Sigmoid colon (tissue), 6 donors: ENCODE measurements at regions not wholly inside any gene's neighbourhood (a gene's known extent, or its start where the extent isn't known, plus 50 kb on each side); places are given as distances from the start of the nearest gene placed in this dataset.
A peak's percentile ranks its signal among the peaks of the same experiment; 100 is the strongest.
"Not testable (repeated sequence)": the region's sequence is repeated elsewhere in the genome, so short reads cannot be mapped to it uniquely, and the experiment has no call there.

ENCODE experiments used
- DNase-seq: peaks from one replicate; pipeline ENCODE4 v3.0.0-alpha.2; 2019
- H3K27ac ChIP-seq, 4 donors: fragments of 200-600 bp; sonication (generic); one replicate each; pipeline ENCODE4 v1.5.1; 2016 to 2019; ENCODE audit warnings: mild to moderate bottlenecking in 1 of 4
- H3K27me3 ChIP-seq, 3 donors: fragments of 200-600 bp; sonication (generic); one replicate each; pipeline ENCODE4 v1.5.1; 2019; ENCODE audit warnings: mild to moderate bottlenecking in 1 of 3
- H3K36me3 ChIP-seq, 4 donors: fragments of 200-600 bp; sonication (generic); one replicate each; pipeline ENCODE4 v1.5.1; 2016 to 2019
- H3K4me1 ChIP-seq, 4 donors: fragments of 200-600 bp; sonication (generic); one replicate each; pipeline ENCODE4 v1.5.1; 2017 to 2019
- H3K4me3 ChIP-seq, 4 donors: fragments of 200-600 bp; sonication (generic); one replicate each; pipeline ENCODE4 v1.5.1; 2017 to 2019; ENCODE audit warnings: mild to moderate bottlenecking in 2 of 4, moderate library complexity in 1 of 4
- H3K9me3 ChIP-seq, 4 donors: fragments of 200-600 bp in 3 of 4; sonication (generic) in 3 of 4; one replicate each; pipeline versions ENCODE4 v1.5.1 to v1.6.1; 2013 to 2019
- CTCF ChIP-seq, 4 experiments: fragments of 450-650 bp in 3 of 4; fragments of 200-600 bp in 1 of 4; IDR thresholded peaks; one replicate each; pipeline ENCODE4 v1.5.1; 2016 to 2019; ENCODE audit warnings: antibody characterized with exemption in 4 of 4, mild to moderate bottlenecking in 3 of 4, moderate library complexity in 2 of 4
- EP300 ChIP-seq, 4 donors: sonication (generic); formaldehyde crosslinking; IDR thresholded peaks; one replicate each; pipeline ENCODE4 v1.6.1; 2017; ENCODE audit warnings: antibody characterized with exemption in 4 of 4
- POLR2A ChIP-seq, 2 donors: fragments of 450-650 bp; IDR thresholded peaks; one replicate each; pipeline ENCODE4 v1.6.1; 2016; ENCODE audit warnings: antibody characterized with exemption in 2 of 2, mild to moderate bottlenecking in 2 of 2, moderate library complexity in 2 of 2
- POLR2AphosphoS5 ChIP-seq, 4 donors: sonication (generic); formaldehyde crosslinking; IDR thresholded peaks; one replicate each; pipeline ENCODE4 v1.6.1; 2017; ENCODE audit warnings: antibody characterized with exemption in 4 of 4
- WGBS, 2 donors: extraction: QIAGEN DNeasy Blood & Tissue Kit; methylation state at CpG; one replicate each; pipeline ENCODE4 v1.1.7; 2013; 5-methylcytosine and 5-hydroxymethylcytosine counted together
- intact Hi-C: fragments of 100-400 bp; cut with DNase I; formaldehyde crosslinking; loops from one replicate; pipeline ENCODE4 v1.15.1; 2023
- donor health status: healthy with polysubstance abuse.
- donor health status: healthy.

GRCh38 chr10:62590306-62590705, 214.2 kb upstream of the ADO start:
- Histone ChIP-seq H3K36me3 (no peaks in the 10 kb centered on the region), H3K9me3 (no peaks in the 10 kb centered on the region), H3K4me1 (no peaks in the 10 kb centered on the region), H3K27me3 (no peaks in the 10 kb centered on the region), H3K4me3 (no peak overlapping the region), H3K27ac (no peak overlapping the region)
- intact Hi-C loops: loop anchor here (5.0 kb wide), 2 partner anchors 227 to 492 kb away; partner anchors contain the start of gene EGR2
- no peak for TF ChIP-seq EP300 (IDR thresholded peaks at IDR 0.05)
- no peak for TF ChIP-seq CTCF (IDR thresholded peaks at IDR 0.05)
- no peak for TF ChIP-seq POLR2AphosphoS5 (IDR thresholded peaks at IDR 0.05)
- TF ChIP-seq POLR2A (IDR thresholded peaks at IDR 0.05): no peak
- 84 to 92% methylated on average over 3 of the region's 3 CpGs for WGBS, 2 donors
- no peak for DNase-seq

GRCh38 chr10:62594093-62594520, 210.4 kb upstream of the ADO start:
- WGBS, 2 donors: 48 to 58% methylated on average over 3 of the region's 3 CpGs
- Histone ChIP-seq H3K27ac (no peak overlapping the region), H3K4me1 (no peaks in the 10 kb centered on the region), H3K27me3 (no peaks in the 10 kb centered on the region), H3K4me3 (no peak overlapping the region), H3K36me3 (no peaks in the 10 kb centered on the region), H3K9me3 (no peaks in the 10 kb centered on the region)
- intact Hi-C loops: loop anchor here (2.0 to 5.0 kb wide), 3 partner anchors 223 to 565 kb away; partner anchors contain the start of gene EGR2
- no peak for DNase-seq
- TF ChIP-seq CTCF (IDR thresholded peaks at IDR 0.05): peak; percentile 68 to 89 (median 86)
- no peak for TF ChIP-seq POLR2AphosphoS5 (IDR thresholded peaks at IDR 0.05)

GRCh38 chr10:62597226-62597625, 207.3 kb upstream of the ADO start:
- DNase-seq: no peak
- TF ChIP-seq CTCF (IDR thresholded peaks at IDR 0.05): no peak
- TF ChIP-seq POLR2A (IDR thresholded peaks at IDR 0.05): no peak
- TF ChIP-seq EP300 (IDR thresholded peaks at IDR 0.05): no peak
- no peak for TF ChIP-seq POLR2AphosphoS5 (IDR thresholded peaks at IDR 0.05)
- intact Hi-C loops: no loop called here
- H3K27ac ChIP-seq: no peak overlapping the region
- H3K4me3 ChIP-seq: no peak overlapping the region
- no peaks in the 10 kb centered on the region for H3K36me3 ChIP-seq
- no peaks in the 10 kb centered on the region for H3K4me1 ChIP-seq
- H3K9me3 ChIP-seq: peaks cover 0 to 2% (median 0%) of the 10 kb centered on the region in 4 donors
- no peaks in the 10 kb centered on the region for H3K27me3 ChIP-seq
- WGBS, 2 donors: 95 to 96% methylated on average over 3 of the region's 3 CpGs

- no peaks in the 10 kb centered on the region for H3K36me3 ChIP-seq
- H3K27me3 ChIP-seq: no peaks in the 10 kb centered on the region
- no peak overlapping the region for H3K27ac ChIP-seq
- no peak for DNase-seq
- TF ChIP-seq POLR2AphosphoS5 (IDR thresholded peaks at IDR 0.05) (no peak), POLR2A (IDR thresholded peaks at IDR 0.05) (no peak), EP300 (IDR thresholded peaks at IDR 0.05) (no peak), CTCF (IDR thresholded peaks at IDR 0.05) (no peak)
- H3K9me3 ChIP-seq: peaks cover 0 to 2% (median 0%) of the 10 kb centered on the region in 4 donors
- 67% methylated on average over 2 of the region's 2 CpGs for WGBS, 2 donors
- no peaks in the 10 kb centered on the region for H3K4me1 ChIP-seq
- intact Hi-C loops: no loop called here
- H3K4me3 ChIP-seq: no peak overlapping the region
Observed at GRCh38 chr10:62599161-62599560, 205.4 kb upstream of the ADO start.

GRCh38 chr10:62606551-62606950, 198.0 kb upstream of the ADO start:
- H3K36me3 ChIP-seq, H3K4me3 ChIP-seq, H3K4me1 ChIP-seq, DNase-seq, H3K27me3 ChIP-seq, H3K9me3 ChIP-seq, intact Hi-C loops, H3K27ac ChIP-seq: not testable (repeated sequence)
- WGBS, 2 donors: 93% methylated on average over 3 of the region's 4 CpGs

- H3K9me3 ChIP-seq, intact Hi-C loops, H3K4me1 ChIP-seq, H3K4me3 ChIP-seq, H3K27me3 ChIP-seq, H3K36me3 ChIP-seq, DNase-seq, H3K27ac ChIP-seq: not testable (repeated sequence)
- WGBS, 2 donors: 30 to 66% methylated on average over 31 to 33 of the region's 34 CpGs
Observed at GRCh38 chr10:62608189-62608875, 196.2 kb upstream of the ADO start.
